H9 (cell line): ENCODE measurements at regions not wholly inside any gene's neighbourhood (a gene's known extent, or its start where the extent isn't known, plus 50 kb on each side); places are given as distances from the start of the nearest gene placed in this dataset.

Experiments
- DNase-seq: peaks from one replicate; pipeline ENCODE4 v3.0.0-alpha.2; 2017
- H2AFZ ChIP-seq: one replicate; pipeline ENCODE4 v1.6.1; 2013; ENCODE audit warnings: mild to moderate bottlenecking, low read length, control low read depth, moderate library complexity
- H2AK5ac ChIP-seq: 2 replicates; pipeline ENCODE4 v1.6.1; 2013; ENCODE audit warnings: low read length, control low read depth, mixed read lengths; ENCODE audit not compliant: insufficient read length
- H2BK120ac ChIP-seq: one replicate; pipeline ENCODE4 v1.6.1; 2013; ENCODE audit warnings: low read depth, mild to moderate bottlenecking, low read length, control low read depth, inconsistent platforms; ENCODE audit not compliant: poor library complexity, severe bottlenecking
- H2BK12ac ChIP-seq: 2 replicates; pipeline ENCODE4 v1.6.1; 2013; ENCODE audit warnings: low read length, control low read depth, mixed read lengths, low read depth; ENCODE audit not compliant: insufficient read length
- H2BK15ac ChIP-seq: 2 replicates; pipeline ENCODE4 v1.6.1; 2013; ENCODE audit warnings: low read depth, low read length, control low read depth
- H2BK20ac ChIP-seq: one replicate; pipeline ENCODE4 v1.6.1; 2013; ENCODE audit warnings: low read depth, mild to moderate bottlenecking, low read length, control low read depth, inconsistent platforms; ENCODE audit not compliant: poor library complexity, severe bottlenecking
- H2BK5ac ChIP-seq: 2 replicates; pipeline ENCODE4 v1.6.1; 2013; ENCODE audit warnings: low read length, control low read depth, mixed read lengths; ENCODE audit not compliant: insufficient read length
- H3K14ac ChIP-seq: 2 replicates; pipeline ENCODE4 v1.6.1; 2013; ENCODE audit warnings: low read length, control low read depth; ENCODE audit not compliant: insufficient read depth
- H3K18ac ChIP-seq: 2 replicates; pipeline ENCODE4 v1.6.1; 2013; ENCODE audit warnings: low read depth, mild to moderate bottlenecking, mixed read lengths, low read length, control low read depth; ENCODE audit not compliant: insufficient read length
- H3K23ac ChIP-seq: 2 replicates; pipeline ENCODE4 v1.6.1; 2013; ENCODE audit warnings: low read length, control low read depth, mixed read lengths, low read depth; ENCODE audit not compliant: insufficient read length
- H3K23me2 ChIP-seq: 2 replicates; pipeline ENCODE4 v1.6.1; 2013; ENCODE audit warnings: low read depth, mild to moderate bottlenecking, mixed read lengths, low read length, control low read depth; ENCODE audit not compliant: insufficient read length, poor library complexity, severe bottlenecking
- H3K27ac ChIP-seq: 2 replicates; pipeline ENCODE4 v1.5.1; 2013; ENCODE audit warnings: low read length, control low read depth, mixed read lengths, low read depth; ENCODE audit not compliant: insufficient read length
- H3K27me3 ChIP-seq: 2 replicates; pipeline ENCODE4 v1.6.1; 2013; ENCODE audit warnings: low read length, control low read depth, inconsistent platforms; ENCODE audit not compliant: insufficient read depth
- H3K4ac ChIP-seq: 2 replicates; pipeline ENCODE4 v1.6.1; 2013; ENCODE audit warnings: low read depth, mild to moderate bottlenecking, control low read depth, inconsistent platforms, low read length, moderate library complexity
- H3K4me1 ChIP-seq: 2 replicates; pipeline ENCODE4 v1.6.1; 2013; ENCODE audit warnings: low read length, control low read depth, inconsistent platforms; ENCODE audit not compliant: insufficient read depth
- H3K4me2 ChIP-seq: 2 replicates; pipeline ENCODE4 v1.6.1; 2013; ENCODE audit warnings: low read length, control low read depth, mixed read lengths; ENCODE audit not compliant: insufficient read length, insufficient read depth
- H3K56ac ChIP-seq: 2 replicates; pipeline ENCODE4 v1.6.1; 2013; ENCODE audit warnings: low read depth, mild to moderate bottlenecking, mixed read lengths, low read length, control low read depth; ENCODE audit not compliant: insufficient read length
- H3K79me1 ChIP-seq: 2 replicates; pipeline ENCODE4 v1.6.1; 2013; ENCODE audit warnings: low read depth, mild to moderate bottlenecking, moderate library complexity, low read length, control low read depth, inconsistent platforms; ENCODE audit not compliant: insufficient read depth, poor library complexity, severe bottlenecking
- H3K79me2 ChIP-seq: 2 replicates; pipeline ENCODE4 v1.6.1; 2013; ENCODE audit warnings: low read length, control low read depth, inconsistent platforms; ENCODE audit not compliant: insufficient read depth
- H3K9ac ChIP-seq: 2 replicates; pipeline ENCODE4 v1.6.1; 2013; ENCODE audit warnings: low read length, control low read depth, mixed read lengths; ENCODE audit not compliant: insufficient read length; ENCODE audit errors: extremely low read depth
- H3K9me3 ChIP-seq: one replicate; pipeline ENCODE4 v1.6.1; 2013; ENCODE audit warnings: low read depth, low read length, inconsistent platforms; ENCODE audit not compliant: control insufficient read depth
- H3T11ph ChIP-seq: one replicate; pipeline ENCODE4 v1.6.1; 2013; ENCODE audit warnings: mild to moderate bottlenecking, low read length, control low read depth, inconsistent platforms
- H4K20me1 ChIP-seq: one replicate; pipeline ENCODE4 v1.6.1; 2013; ENCODE audit not compliant: control insufficient read depth, insufficient read length, insufficient read depth
- H4K5ac ChIP-seq: 2 replicates; pipeline ENCODE4 v1.6.1; 2013; ENCODE audit warnings: low read depth, mild to moderate bottlenecking, mixed read lengths, low read length, control low read depth; ENCODE audit not compliant: insufficient read length
- H4K8ac ChIP-seq: replicated peaks from 2 replicates; pipeline ENCODE4 v1.6.1; 2013; ENCODE audit warnings: low read length, control low read depth, mixed read lengths, low read depth; ENCODE audit not compliant: insufficient read length
- H4K91ac ChIP-seq: 2 replicates; pipeline ENCODE4 v1.6.1; 2013; ENCODE audit warnings: low read depth, mild to moderate bottlenecking, moderate library complexity, mixed read lengths, low read length, control low read depth; ENCODE audit not compliant: insufficient read length
- H3K27ac Mint-ChIP-seq, 3 experiments: 2 replicates in 2 of 3; 3 replicates in 1 of 3; pipeline ENCODE4 v1.8.0; 2020 to 2021; ENCODE audit warnings: mixed read lengths in 3 of 3, mild to moderate bottlenecking in 1 of 3, moderate library complexity in 1 of 3
- H3K27me3 Mint-ChIP-seq: 2 replicates; pipeline ENCODE4 v1.8.0; 2021; ENCODE audit warnings: low read depth, mild to moderate bottlenecking, moderate library complexity, mixed read lengths
- H3K36me3 Mint-ChIP-seq, 3 experiments: 2 replicates in 2 of 3; 3 replicates in 1 of 3; pipeline ENCODE4 v1.8.0; 2020 to 2021; ENCODE audit warnings: low read depth in 3 of 3, mixed read lengths in 3 of 3; ENCODE audit not compliant: insufficient read depth in 1 of 3
- H3K4me1 Mint-ChIP-seq, 2 experiments: 2 replicates each; pipeline ENCODE4 v1.8.0; 2020; ENCODE audit warnings: mixed read lengths in 2 of 2
- H3K4me3 Mint-ChIP-seq, 2 experiments: 2 replicates in 1 of 2; 3 replicates in 1 of 2; pipeline ENCODE4 v1.8.0; 2020 to 2021; ENCODE audit warnings: mild to moderate bottlenecking in 2 of 2, mixed read lengths in 2 of 2, moderate library complexity in 1 of 2
- H3K9me3 Mint-ChIP-seq, 2 experiments: 2 replicates in 1 of 2; 3 replicates in 1 of 2; pipeline ENCODE4 v1.8.0; 2020; ENCODE audit warnings: mild to moderate bottlenecking in 2 of 2, mixed read lengths in 2 of 2, moderate library complexity in 1 of 2
- WGBS: extraction: QIAGEN DNeasy Blood & Tissue Kit; methylation state at CpG from one replicate; pipeline ENCODE4 v1.1.7; 2013; ENCODE audit warnings: missing lambda C conversion rate, low lambda C conversion rate, mixed read lengths; ENCODE audit not compliant: insufficient read length; ENCODE audit errors: extremely low coverage; 5-methylcytosine and 5-hydroxymethylcytosine counted together
- TF ChIP-seq, protein P1 (sequence below): fragments of 200-600 bp; sonication (generic); conservative IDR thresholded peaks from 3 replicates; pipeline ENCODE4 v1.8.0; 2021; ENCODE audit warnings: antibody characterized with exemption, mild to moderate bottlenecking

DNA sequence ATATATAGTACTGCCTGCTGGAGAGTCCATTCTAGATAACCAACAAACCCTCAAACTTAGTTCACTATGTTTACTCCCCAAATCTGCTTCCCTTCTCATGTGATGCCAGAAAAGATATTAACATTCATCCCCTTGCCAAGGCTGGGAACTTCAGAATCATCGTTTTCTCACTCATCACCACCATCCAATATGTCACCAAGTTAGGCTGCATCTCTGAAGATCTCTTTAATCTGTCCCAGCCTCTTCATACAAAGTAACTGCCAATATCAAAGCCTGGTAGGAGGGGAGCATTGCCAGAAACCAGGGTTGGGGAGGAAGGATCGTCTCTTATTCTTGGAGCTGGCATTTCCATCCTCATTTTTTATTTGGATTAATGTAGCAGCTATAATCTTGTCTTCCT, 71.6 kb downstream of the XCL2 start:
- Mint-ChIP-seq H3K4me1 (peaks cover 8 to 20% of the 10 kb centered on the region in 2 experiments), H3K9me3 (peaks cover 15 to 16% of the 10 kb centered on the region in 2 experiments), H3K36me3 (peaks cover 10 to 21% (median 12%) of the 10 kb centered on the region in 3 experiments), H3K4me3 (no peak overlapping the region), H3K27ac (no peak overlapping the region), H3K27me3 (no peaks in the 10 kb centered on the region)
- H3K9ac ChIP-seq = no peak overlapping the region
- H3K4me1 ChIP-seq = peaks cover 8% of the 10 kb centered on the region; the same call in 1 of the 2 replicates
- H3K79me2 ChIP-seq = no peaks in the 10 kb centered on the region
- no peak overlapping the region for H2BK12ac ChIP-seq
- no peak overlapping the region for H2BK120ac ChIP-seq
- no peak overlapping the region for H3K4me2 ChIP-seq
- no peak overlapping the region for H4K5ac ChIP-seq
- H3T11ph ChIP-seq = no peak overlapping the region
- TF ChIP-seq, protein P1, sequence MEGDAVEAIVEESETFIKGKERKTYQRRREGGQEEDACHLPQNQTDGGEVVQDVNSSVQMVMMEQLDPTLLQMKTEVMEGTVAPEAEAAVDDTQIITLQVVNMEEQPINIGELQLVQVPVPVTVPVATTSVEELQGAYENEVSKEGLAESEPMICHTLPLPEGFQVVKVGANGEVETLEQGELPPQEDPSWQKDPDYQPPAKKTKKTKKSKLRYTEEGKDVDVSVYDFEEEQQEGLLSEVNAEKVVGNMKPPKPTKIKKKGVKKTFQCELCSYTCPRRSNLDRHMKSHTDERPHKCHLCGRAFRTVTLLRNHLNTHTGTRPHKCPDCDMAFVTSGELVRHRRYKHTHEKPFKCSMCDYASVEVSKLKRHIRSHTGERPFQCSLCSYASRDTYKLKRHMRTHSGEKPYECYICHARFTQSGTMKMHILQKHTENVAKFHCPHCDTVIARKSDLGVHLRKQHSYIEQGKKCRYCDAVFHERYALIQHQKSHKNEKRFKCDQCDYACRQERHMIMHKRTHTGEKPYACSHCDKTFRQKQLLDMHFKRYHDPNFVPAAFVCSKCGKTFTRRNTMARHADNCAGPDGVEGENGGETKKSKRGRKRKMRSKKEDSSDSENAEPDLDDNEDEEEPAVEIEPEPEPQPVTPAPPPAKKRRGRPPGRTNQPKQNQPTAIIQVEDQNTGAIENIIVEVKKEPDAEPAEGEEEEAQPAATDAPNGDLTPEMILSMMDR = no peak
- no peak overlapping the region for H3K4ac ChIP-seq
- H3K23ac ChIP-seq = no peak overlapping the region
- WGBS = no CpG with 5 or more reads among the region's 2 CpGs
- H3K9me3 ChIP-seq = no peaks in the 10 kb centered on the region
- no peak overlapping the region for H3K14ac ChIP-seq
- H2AFZ ChIP-seq = no peak overlapping the region
- no peak overlapping the region for H3K27ac ChIP-seq
- H4K20me1 ChIP-seq = no peaks in the 10 kb centered on the region
- H2AK5ac ChIP-seq = no peak overlapping the region
- no peak overlapping the region for H3K18ac ChIP-seq
- H2BK20ac ChIP-seq = no peak overlapping the region
- DNase-seq = no peak
- H2BK5ac ChIP-seq = no peak overlapping the region
- H2BK15ac ChIP-seq = no peak overlapping the region
- H4K8ac ChIP-seq = no peak overlapping the region
- H3K79me1 ChIP-seq = no peaks in the 10 kb centered on the region
- no peak overlapping the region for H3K56ac ChIP-seq
- no peaks in the 10 kb centered on the region for H3K23me2 ChIP-seq
- no peaks in the 10 kb centered on the region for H3K27me3 ChIP-seq
- no peak overlapping the region for H4K91ac ChIP-seq
